Adrenal gland (tissue), 9 donors: ENCODE measurements at regions not wholly inside any gene's neighbourhood (a gene's known extent, or its start where the extent isn't known, plus 50 kb on each side); places are given as distances from the start of the nearest gene placed in this dataset.

Source experiments
- DNase-seq, 7 donors: peaks; one replicate each; pipeline ENCODE4 v3.0.0-alpha.2; 2019 to 2020
- H3K27ac ChIP-seq, 5 donors: fragments of 200-600 bp; sonication (generic) in 4 of 5; 1 replicate in 3 of 5; 2 replicates in 2 of 5; pipeline versions ENCODE4 v1.5.1 to v1.8.0; 2016 to 2020; ENCODE audit warnings: mild to moderate bottlenecking in 1 of 5
- H3K27me3 ChIP-seq: fragments of 200-600 bp; 2 replicates; pipeline ENCODE4 v1.8.0; 2021
- H3K36me3 ChIP-seq, 2 donors: fragments of 200-600 bp; replicated peaks in 1 of 2; 1 replicate in 1 of 2; 2 replicates in 1 of 2; pipeline versions ENCODE4 v1.5.1 to v1.8.0; 2018 to 2022
- H3K4me1 ChIP-seq, 2 donors: fragments of 200-600 bp; replicated peaks in 1 of 2; 1 replicate in 1 of 2; 2 replicates in 1 of 2; pipeline versions ENCODE4 v1.5.1 to v1.8.0; 2018 to 2021
- H3K4me3 ChIP-seq, 4 donors: fragments of 200-600 bp; sonication (generic) in 3 of 4; one replicate each; pipeline ENCODE4 v1.5.1; 2016 to 2018
- H3K9me3 ChIP-seq, 3 donors: fragments of 200-600 bp; sonication (generic) in 1 of 3; replicated peaks in 1 of 3; 1 replicate in 2 of 3; 2 replicates in 1 of 3; pipeline versions ENCODE4 v1.5.1 to v1.8.0; 2016 to 2021
- CTCF ChIP-seq, 6 experiments: fragments of 450-650 bp in 4 of 6; fragments of 200-600 bp in 2 of 6; sonication (generic) in 1 of 6; IDR thresholded peaks; 1 replicate in 5 of 6; 2 replicates in 1 of 6; pipeline versions ENCODE4 v1.5.1 to v1.8.0; 2016 to 2021; ENCODE audit warnings: antibody characterized with exemption in 6 of 6, mild to moderate bottlenecking in 2 of 6, moderate library complexity in 1 of 6
- POLR2A ChIP-seq, 2 donors: fragments of 450-650 bp; IDR thresholded peaks; one replicate each; pipeline ENCODE4 v1.6.1; 2017; ENCODE audit warnings: antibody characterized with exemption in 2 of 2, mild to moderate bottlenecking in 2 of 2, moderate library complexity in 1 of 2
- WGBS, 4 donors: extraction: QIAGEN DNeasy Blood & Tissue Kit in 2 of 4; methylation state at CpG; one replicate each; pipeline versions ENCODE4 v1.1.5 to v1.1.7; 2013 to 2017; 5-methylcytosine and 5-hydroxymethylcytosine counted together
- intact Hi-C, 2 donors: fragments of 100-400 bp; cut with DNase I; formaldehyde crosslinking; loops; one replicate each; pipeline versions ENCODE4 v1.14.1 to v1.15.0; 2022 to 2023
- donor health status: healthy with polysubstance abuse.
- donor health status: Bipolar disorder and iron deficiency.
- donor health status: DM: yes; HTN: yes; CAD: no.
- donor health status: DM: no; HTN: no; CAD: no.
- donor health status: DM: no; HTN: no; CAD: no.

GRCh38 chr12:34526946-34527345, 504.6 kb downstream of the ALG10 start:
- Histone ChIP-seq H3K4me1 (no peaks in the 10 kb centered on the region), H3K27me3 (no peaks in the 10 kb centered on the region), H3K4me3 (no peak overlapping the region), H3K9me3 (peaks cover 0 to 7% (median 6%) of the 10 kb centered on the region in 3 donors), H3K36me3 (no peaks in the 10 kb centered on the region), H3K27ac (no peak overlapping the region)
- intact Hi-C loops: no loop called here
- no peak for DNase-seq
- TF ChIP-seq POLR2A (IDR thresholded peaks at IDR 0.05) (no peak), CTCF (IDR thresholded peaks at IDR 0.05) (no peak)
- 43 to 57% (median 52%) methylated on average over 4 of the region's 4 CpGs for WGBS, 4 donors

DNA sequence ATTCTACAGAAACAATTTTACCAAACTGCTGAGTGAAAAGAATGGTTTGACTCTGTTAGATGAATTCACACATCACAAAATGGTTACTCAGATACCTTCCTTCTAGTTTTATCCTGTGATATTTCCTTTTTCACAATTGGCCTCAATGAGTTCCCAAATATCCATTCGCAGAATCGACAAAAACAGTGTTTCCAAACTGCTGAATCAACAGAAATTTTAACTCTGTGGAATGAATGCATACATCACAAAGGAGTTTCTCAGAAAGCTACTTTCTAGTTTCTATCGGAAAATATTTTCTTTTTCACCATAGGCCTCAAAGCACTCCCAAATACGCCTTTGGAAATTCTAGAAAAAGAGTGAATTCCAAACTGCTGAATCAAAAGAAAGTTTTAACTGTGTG, 525.0 kb downstream of the ALG10 start:
- intact Hi-C loops: no loop called here
- H3K27me3 ChIP-seq: no peaks in the 10 kb centered on the region
- H3K27ac ChIP-seq: no peak overlapping the region
- DNase-seq: no peak
- peaks cover 0 to 26% (median 10%) of the 10 kb centered on the region in 3 donors for H3K9me3 ChIP-seq
- WGBS, 4 donors: 72 to 82% (median 77%) methylated on average over 4 of the region's 4 CpGs
- no peaks in the 10 kb centered on the region for H3K36me3 ChIP-seq
- H3K4me1 ChIP-seq: no peaks in the 10 kb centered on the region
- H3K4me3 ChIP-seq: no peak overlapping the region
- no peak for TF ChIP-seq POLR2A (IDR thresholded peaks at IDR 0.05)
- no peak for TF ChIP-seq CTCF (IDR thresholded peaks at IDR 0.05)

DNA sequence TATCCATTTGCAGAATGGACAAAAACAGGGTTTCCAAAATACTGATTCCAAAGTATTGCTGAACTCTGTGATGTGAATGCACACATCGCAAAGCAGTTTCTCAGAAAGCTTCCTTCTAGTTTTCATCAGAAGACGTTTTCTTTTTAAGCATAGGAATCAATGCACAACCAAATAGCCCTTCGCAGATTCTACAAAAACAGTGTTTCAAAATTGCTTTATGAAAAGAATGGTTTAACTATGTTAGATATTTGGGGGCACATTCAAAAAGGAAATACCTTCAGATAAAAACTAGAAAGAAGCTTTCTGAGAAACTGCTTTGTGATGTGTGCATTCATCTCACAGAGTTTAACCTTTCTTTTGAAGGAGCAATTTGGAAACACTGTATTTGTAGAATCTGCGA, 569.7 kb downstream of the ALG10 start:
- no peaks in the 10 kb centered on the region for H3K27me3 ChIP-seq
- 65 to 69% (median 68%) methylated on average over 4 of the region's 4 CpGs for WGBS, 4 donors
- TF ChIP-seq CTCF (IDR thresholded peaks at IDR 0.05): no peak
- TF ChIP-seq POLR2A (IDR thresholded peaks at IDR 0.05): no peak
- H3K4me3 ChIP-seq: no peak overlapping the region
- no peaks in the 10 kb centered on the region for H3K4me1 ChIP-seq
- H3K36me3 ChIP-seq: no peaks in the 10 kb centered on the region
- DNase-seq: no peak
- H3K27ac ChIP-seq: no peak overlapping the region
- intact Hi-C loops: no loop called here
- H3K9me3 ChIP-seq: peaks cover 0 to 38% (median 5%) of the 10 kb centered on the region in 3 donors

GRCh38 chr12:34595749-34596733, 573.7 kb downstream of the ALG10 start:
- H3K27ac ChIP-seq: no peak overlapping the region
- H3K27me3 ChIP-seq: no peaks in the 10 kb centered on the region
- no peaks in the 10 kb centered on the region for H3K4me1 ChIP-seq
- intact Hi-C loops: no loop called here
- no peak overlapping the region for H3K4me3 ChIP-seq
- DNase-seq: peak in 2 of 7 donors; percentile 8 to 30
- TF ChIP-seq CTCF (IDR thresholded peaks at IDR 0.05): no peak
- no peak for TF ChIP-seq POLR2A (IDR thresholded peaks at IDR 0.05)
- peaks cover 0 to 30% (median 5%) of the 10 kb centered on the region in 3 donors for H3K9me3 ChIP-seq
- WGBS, 4 donors: 69 to 76% (median 71%) methylated on average over 15 to 19 of the region's 19 CpGs
- no peaks in the 10 kb centered on the region for H3K36me3 ChIP-seq
